HS-27A (cell line): ENCODE measurements at regions not wholly inside any gene's neighbourhood (a gene's known extent, or its start where the extent isn't known, plus 50 kb on each side); places are given as distances from the start of the nearest gene placed in this dataset.
"Not testable (repeated sequence)": the region's sequence is repeated elsewhere in the genome, so short reads cannot be mapped to it uniquely, and the experiment has no call there.

Experiments
- DNase-seq: peaks from one replicate; pipeline ENCODE4 v3.0.0-alpha.2; 2012; ENCODE audit warnings: low read depth, missing footprints

GRCh38 chr4:81723019-81723884 lies 251.5 kb upstream of the RASGEF1B start:
- no peak for DNase-seq

GRCh38 chr4:81722290-81722851 lies 250.7 kb upstream of the RASGEF1B start:
- DNase-seq, result no peak

GRCh38 chr4:81715757-81716156 lies 244.1 kb upstream of the RASGEF1B start:
- DNase-seq, result no peak

GRCh38 chr4:81715357-81715756 lies 243.7 kb upstream of the RASGEF1B start:
- not testable (repeated sequence) for DNase-seq

- DNase-seq, result no peak
These were observed 242.6 kb upstream of the RASGEF1B start for GRCh38 chr4:81714291-81714690.

GRCh38 chr4:81712714-81713113 lies 241.0 kb upstream of the RASGEF1B start:
- no peak for DNase-seq

- DNase-seq, result no peak
These were observed 232.8 kb upstream of the RASGEF1B start for GRCh38 chr4:81704461-81704860.

- no peak for DNase-seq
These were observed 228.5 kb upstream of the RASGEF1B start for GRCh38 chr4:81700189-81700588.

GRCh38 chr4:81698538-81699296 lies 227.0 kb upstream of the RASGEF1B start:
- DNase-seq, result no peak

- DNase-seq, result no peak
These were observed 222.6 kb upstream of the RASGEF1B start for GRCh38 chr4:81694176-81694913.

GRCh38 chr4:81690871-81691270 lies 219.2 kb upstream of the RASGEF1B start:
- no peak for DNase-seq

- DNase-seq, result no peak
These were observed 216.4 kb upstream of the RASGEF1B start for GRCh38 chr4:81688085-81688484.

- no peak for DNase-seq
These were observed 215.8 kb upstream of the RASGEF1B start for GRCh38 chr4:81687471-81687870.

GRCh38 chr4:81685104-81685503 lies 213.4 kb upstream of the RASGEF1B start:
- no peak for DNase-seq

GRCh38 chr4:81684352-81684751 lies 212.6 kb upstream of the RASGEF1B start:
- no peak for DNase-seq

GRCh38 chr4:81682492-81682891 lies 210.8 kb upstream of the RASGEF1B start:
- DNase-seq, result no peak

GRCh38 chr4:81679315-81679714 lies 207.6 kb upstream of the RASGEF1B start:
- no peak for DNase-seq

- no peak for DNase-seq
These were observed 207.1 kb upstream of the RASGEF1B start for GRCh38 chr4:81678801-81679200.

GRCh38 chr4:81676537-81676936 lies 204.8 kb upstream of the RASGEF1B start:
- DNase-seq, result no peak

- DNase-seq, result no peak
These were observed 204.2 kb upstream of the RASGEF1B start for GRCh38 chr4:81675791-81676393.

GRCh38 chr4:81673961-81674360 lies 202.3 kb upstream of the RASGEF1B start:
- DNase-seq, result no peak

GRCh38 chr4:81668328-81668727 lies 196.6 kb upstream of the RASGEF1B start:
- not testable (repeated sequence) for DNase-seq
